Motor neuron (in vitro differentiated cells): ENCODE measurements at regions not wholly inside any gene's neighbourhood (a gene's known extent, or its start where the extent isn't known, plus 50 kb on each side); places are given as distances from the start of the nearest gene placed in this dataset.
"Not testable (repeated sequence)": the region's sequence is repeated elsewhere in the genome, so short reads cannot be mapped to it uniquely, and the experiment has no call there.

Experiments used
- ATAC-seq, 8 experiments: fragments of 200-7000 bp; cut with Tn5 transposase; replicated peaks in 6 of 8; 2 replicates each; pipeline ENCODE4 v1.8.0; 2021; ENCODE audit warnings: mild to moderate bottlenecking in 8 of 8, moderate library complexity in 8 of 8
- H3K27ac ChIP-seq, 2 donors: fragments of 250-450 bp; sonication (Bioruptor Pico); 2 replicates each; pipeline ENCODE4 v1.9.0; 2021; ENCODE audit warnings: antibody characterized with exemption in 2 of 2, mild to moderate bottlenecking in 2 of 2, moderate library complexity in 1 of 2
- H3K4me1 ChIP-seq, 2 donors: fragments of 250-450 bp; sonication (Bioruptor Pico); replicated peaks in 1 of 2; 2 replicates each; pipeline ENCODE4 v1.6.1; 2021; ENCODE audit warnings: antibody characterized with exemption in 2 of 2, mild to moderate bottlenecking in 2 of 2, moderate library complexity in 1 of 2
- H3K4me3 ChIP-seq, 5 donors: fragments of 250-450 bp; sonication (Bioruptor Pico); 2 replicates each; pipeline ENCODE4 v1.9.0; 2021; ENCODE audit warnings: antibody characterized with exemption in 5 of 5, mild to moderate bottlenecking in 5 of 5, moderate library complexity in 4 of 5
- WGBS, 10 experiments: fragments of 450-650 bp; shearing (Covaris generic); methylation state at CpG; one replicate each; pipeline ENCODE4 v1.0.0; 2022; 5-methylcytosine and 5-hydroxymethylcytosine counted together
- in situ Hi-C, 9 experiments: fragments of 400-800 bp; cut with MboI; loops; one replicate each; pipeline ENCODE4 v1.15.0; 2021; ENCODE audit warnings: low sequenced_read_pairs in 9 of 9, low pct_unique_long_range_greater_than_20kb in 2 of 9; ENCODE audit not compliant: unreplicated experiment in 9 of 9

GRCh38 chr5:112472614-112473013 is 53.5 kb upstream of the EPB41L4A start:
- Histone ChIP-seq H3K4me3 (no peak overlapping the region), H3K27ac (no peak overlapping the region), H3K4me1 (no peaks in the 10 kb centered on the region)
- in situ Hi-C loops, result no loop called here
- WGBS, 10 experiments, result 40 to 95% (median 80%) methylated on average over 2 to 6 of the region's 6 CpGs
- ATAC-seq, result no peak

GRCh38 chr5:112473989-112474388 is 54.9 kb upstream of the EPB41L4A start:
- no peak for ATAC-seq
- Histone ChIP-seq H3K4me3 (no peak overlapping the region), H3K27ac (no peak overlapping the region), H3K4me1 (no peaks in the 10 kb centered on the region)
- in situ Hi-C loops, result no loop called here
- WGBS, 10 experiments, result 0 to 100% (median 67%) methylated on average over 1 to 5 of the region's 5 CpGs; no CpG with 5 or more reads in 1 of the 10 experiments

- no peaks in the 10 kb centered on the region for H3K4me1 ChIP-seq
- H3K27ac ChIP-seq, result no peak overlapping the region
- ATAC-seq, result peak in 2 of 8 experiments; percentile 17 to 62
- H3K4me3 ChIP-seq, result no peak overlapping the region
- WGBS, 10 experiments, result 15 to 71% (median 48%) methylated on average over 1 to 3 of the region's 3 CpGs
- in situ Hi-C loops, result loop anchor here in 1 of 9 experiments (25.0 kb wide), 1 partner anchor 289 kb away; no protein-coding TSS in a partner anchor
Observed at GRCh38 chr5:112475747-112476365, 56.8 kb upstream of the EPB41L4A start.

DNA sequence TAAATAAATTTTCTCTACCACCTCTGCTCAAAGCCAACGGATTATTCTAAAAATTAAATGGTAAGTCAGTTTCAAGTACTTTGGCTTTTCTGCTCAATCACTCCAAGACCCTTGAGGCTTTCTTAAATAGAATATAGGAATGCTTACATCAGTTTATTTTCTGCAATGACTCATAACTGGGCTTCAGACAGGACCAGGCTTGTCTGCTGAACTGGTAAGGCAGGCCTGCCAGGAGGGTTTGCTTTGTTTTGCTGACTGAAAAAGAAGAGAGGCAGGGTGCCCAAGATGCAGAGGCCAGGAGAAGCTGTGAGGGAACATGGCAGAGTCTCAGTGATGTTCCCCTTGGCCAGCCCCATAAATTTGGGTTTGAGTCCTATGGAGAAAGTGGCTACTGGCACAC is 60.3 kb upstream of the EPB41L4A start:
- WGBS, 10 experiments, result 14 to 100% (median 93%) methylated on average over 1 of the region's 1 CpG; no CpG with 5 or more reads in 2 of the 10 experiments
- in situ Hi-C loops, result loop anchor here in 1 of 9 experiments (25.0 kb wide), 1 partner anchor 292 kb away; no protein-coding TSS in a partner anchor
- H3K27ac ChIP-seq, result no peak overlapping the region
- peak in 3 of 8 experiments; percentile 66 to 87 (median 70) for ATAC-seq
- H3K4me3 ChIP-seq, result no peak overlapping the region
- H3K4me1 ChIP-seq, result no peaks in the 10 kb centered on the region

GRCh38 chr5:112480501-112480900 is 61.4 kb upstream of the EPB41L4A start:
- Histone ChIP-seq H3K4me1 (no peaks in the 10 kb centered on the region), H3K27ac (no peak overlapping the region), H3K4me3 (no peak overlapping the region)
- in situ Hi-C loops, result loop anchor here in 1 of 9 experiments (25.0 kb wide), 1 partner anchor 293 kb away; no protein-coding TSS in a partner anchor
- no peak for ATAC-seq

DNA sequence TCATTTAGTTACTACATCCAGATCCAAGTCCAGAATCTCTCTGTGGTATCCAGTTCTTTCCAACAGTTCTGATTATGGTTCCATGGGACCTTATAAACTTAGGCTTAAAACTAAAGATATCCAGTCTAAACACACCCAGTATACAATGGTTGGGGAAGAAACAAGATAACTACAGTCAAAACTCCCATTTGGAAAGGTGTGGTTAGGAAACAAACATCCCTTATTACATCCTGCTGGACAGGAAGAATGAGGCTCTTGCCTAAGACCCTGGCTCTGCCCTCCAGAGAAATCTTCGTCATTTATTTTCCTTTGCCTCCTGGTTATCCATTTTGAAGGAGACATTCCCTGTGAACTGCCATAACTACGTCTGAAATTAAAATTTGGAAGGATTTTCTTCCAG is 64.6 kb upstream of the EPB41L4A start:
- Histone ChIP-seq H3K4me1 (no peaks in the 10 kb centered on the region), H3K27ac (no peak overlapping the region), H3K4me3 (no peak overlapping the region)
- ATAC-seq, result no peak
- in situ Hi-C loops, result loop anchor here in 1 of 9 experiments (25.0 kb wide), 1 partner anchor 296 kb away; no protein-coding TSS in a partner anchor
- 0 to 90% (median 83%) methylated on average over 1 to 2 of the region's 2 CpGs; no CpG with 5 or more reads in 1 of the 10 experiments for WGBS, 10 experiments

DNA sequence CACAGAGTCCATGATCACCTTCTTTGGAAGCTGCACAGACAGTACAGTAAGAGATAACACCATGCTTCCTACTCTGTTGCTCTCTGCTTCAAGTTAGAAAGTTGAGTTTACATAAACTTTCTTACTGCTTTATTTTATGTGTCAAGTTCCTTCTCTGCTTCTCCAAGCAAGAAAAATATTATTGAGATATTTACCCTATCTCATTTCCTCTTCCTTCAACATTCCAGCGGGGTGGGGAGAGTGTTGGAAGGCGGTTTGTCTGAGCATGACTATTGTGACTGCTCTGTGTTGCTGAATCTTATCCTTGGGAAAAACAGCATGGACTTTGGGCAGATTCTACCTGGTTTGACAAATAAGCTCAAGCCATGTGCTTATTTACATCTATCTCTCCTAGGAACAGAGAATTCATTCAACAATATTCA is 66.9 kb upstream of the EPB41L4A start:
- no peak overlapping the region for H3K4me3 ChIP-seq
- ATAC-seq, result no peak
- no peaks in the 10 kb centered on the region for H3K4me1 ChIP-seq
- H3K27ac ChIP-seq, result no peak overlapping the region
- 8 to 100% (median 86%) methylated on average over 1 to 2 of the region's 2 CpGs; no CpG with 5 or more reads in 2 of the 10 experiments for WGBS, 10 experiments
- in situ Hi-C loops, result loop anchor here in 1 of 9 experiments (25.0 kb wide), 1 partner anchor 299 kb away; no protein-coding TSS in a partner anchor

- Histone ChIP-seq H3K4me3 (no peak overlapping the region), H3K4me1 (no peaks in the 10 kb centered on the region), H3K27ac (no peak overlapping the region)
- WGBS, 10 experiments, result 43 to 95% (median 82%) methylated on average over 3 to 5 of the region's 5 CpGs
- in situ Hi-C loops, result loop anchor here in 1 of 9 experiments (25.0 kb wide), 1 partner anchor 304 kb away; no protein-coding TSS in a partner anchor
- peak in 1 of 8 experiments; percentile 30 for ATAC-seq
Observed at GRCh38 chr5:112491257-112491656, 72.2 kb upstream of the EPB41L4A start.

GRCh38 chr5:112492291-112492690 is 73.2 kb upstream of the EPB41L4A start:
- 0 to 75% (median 43%) methylated on average over 1 to 7 of the region's 7 CpGs for WGBS, 10 experiments
- Histone ChIP-seq H3K4me3 (no peak overlapping the region), H3K4me1 (no peaks in the 10 kb centered on the region), H3K27ac (no peak overlapping the region)
- in situ Hi-C loops, result loop anchor here in 1 of 9 experiments (25.0 kb wide), 1 partner anchor 305 kb away; no protein-coding TSS in a partner anchor
- ATAC-seq, result peak; percentile 45 to 100 (median 85)

DNA sequence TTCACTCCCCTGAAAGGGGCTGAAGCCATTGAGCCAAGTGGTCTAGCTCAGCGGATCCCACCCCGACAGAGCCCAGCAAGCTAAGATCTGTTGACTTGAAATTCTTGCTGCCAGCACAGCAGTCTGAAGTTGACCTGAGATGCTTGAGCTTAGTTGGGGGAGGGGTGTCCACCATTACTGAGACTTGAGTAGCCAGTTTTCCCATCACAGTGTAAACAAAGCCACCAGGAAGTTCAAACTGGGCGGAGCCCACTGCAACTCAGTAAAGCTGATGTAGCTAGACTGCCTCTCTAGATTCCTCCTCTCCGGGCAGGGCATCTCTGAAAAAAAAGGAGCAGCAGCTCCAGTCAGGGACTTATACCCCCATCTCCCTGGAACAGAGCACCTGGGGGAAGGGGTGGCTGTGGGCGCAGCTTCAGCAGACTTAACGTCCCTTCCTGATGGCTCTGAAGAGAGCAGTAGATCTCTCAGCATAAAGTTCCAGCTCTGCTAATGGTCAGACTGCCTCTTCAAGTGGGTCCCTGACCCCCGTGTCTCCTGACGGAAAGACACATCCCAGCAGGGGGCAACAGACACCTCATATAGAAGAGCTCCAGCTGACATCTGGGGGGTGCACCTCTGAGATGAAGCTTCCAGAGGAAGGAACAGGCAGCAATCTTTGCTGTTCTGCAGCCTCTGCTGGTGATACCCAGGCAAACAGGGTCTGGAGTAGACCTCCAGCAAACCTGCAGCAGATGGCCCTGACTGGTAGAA is 84.8 kb upstream of the EPB41L4A start:
- H3K27ac ChIP-seq, H3K4me1 ChIP-seq, in situ Hi-C loops, H3K4me3 ChIP-seq, ATAC-seq: not testable (repeated sequence)
- 45 to 100% (median 60%) methylated on average over 1 to 4 of the region's 8 CpGs; no CpG with 5 or more reads in 3 of the 10 experiments for WGBS, 10 experiments

- H3K27ac ChIP-seq, in situ Hi-C loops, H3K4me3 ChIP-seq, ATAC-seq, H3K4me1 ChIP-seq: not testable (repeated sequence)
Observed at GRCh38 chr5:112509097-112509496, 90.0 kb upstream of the EPB41L4A start.

DNA sequence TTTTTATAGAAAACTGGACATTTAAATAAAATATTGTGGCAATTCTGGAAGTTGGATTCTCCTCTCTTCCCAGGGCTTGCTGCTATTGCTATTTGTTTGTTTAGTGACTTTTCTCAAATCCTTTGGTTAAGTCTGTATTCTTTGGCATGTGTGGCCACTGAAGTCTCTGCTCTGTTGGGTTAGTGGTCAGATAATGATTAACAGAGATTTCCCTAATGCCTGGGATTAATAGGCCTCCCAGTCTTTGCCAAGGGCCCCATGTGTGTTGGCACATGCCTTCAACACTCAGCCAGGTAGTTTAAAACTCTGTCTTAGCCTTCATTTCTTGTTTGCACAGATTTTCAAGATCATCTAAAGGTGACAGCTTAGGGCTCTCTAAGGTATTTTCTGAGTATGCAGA is 92.8 kb upstream of the EPB41L4A start:
- no peak for ATAC-seq
- Histone ChIP-seq H3K27ac (no peak overlapping the region), H3K4me3 (no peak overlapping the region), H3K4me1 (no peaks in the 10 kb centered on the region)
- in situ Hi-C loops, result no loop called here

GRCh38 chr5:112512901-112513300 is 93.8 kb upstream of the EPB41L4A start:
- Histone ChIP-seq H3K4me3 (no peak overlapping the region), H3K27ac (no peak overlapping the region), H3K4me1 (no peaks in the 10 kb centered on the region)
- in situ Hi-C loops, result no loop called here
- ATAC-seq, result peak in 3 of 8 experiments; percentile 40 to 78 (median 41)
- WGBS, 10 experiments, result 0 to 63% (median 16%) methylated on average over 1 to 2 of the region's 2 CpGs; no CpG with 5 or more reads in 2 of the 10 experiments
